Osteocyte (in vitro differentiated cells): ENCODE measurements at regions not wholly inside any gene's neighbourhood (a gene's known extent, or its start where the extent isn't known, plus 50 kb on each side); places are given as distances from the start of the nearest gene placed in this dataset.

ENCODE experiments used
- DNase-seq: peaks from one replicate; pipeline ENCODE4 v3.0.0; 2021; ENCODE audit warnings: mixed read lengths; ENCODE audit not compliant: unreplicated experiment; ENCODE audit errors: extremely low spot score
- H3K27ac Mint-ChIP-seq: one replicate; pipeline ENCODE4 v1.8.0; 2021; ENCODE audit warnings: mild to moderate bottlenecking, mixed read lengths; ENCODE audit not compliant: unreplicated experiment
- H3K27me3 Mint-ChIP-seq: one replicate; pipeline ENCODE4 v1.8.0; 2021; ENCODE audit warnings: mixed read lengths; ENCODE audit not compliant: unreplicated experiment
- H3K36me3 Mint-ChIP-seq: one replicate; pipeline ENCODE4 v1.8.0; 2021; ENCODE audit warnings: mixed read lengths; ENCODE audit not compliant: unreplicated experiment
- H3K4me1 Mint-ChIP-seq: one replicate; pipeline ENCODE4 v1.8.0; 2021; ENCODE audit warnings: mixed read lengths; ENCODE audit not compliant: unreplicated experiment
- H3K4me3 Mint-ChIP-seq: one replicate; pipeline ENCODE4 v1.8.0; 2021; ENCODE audit warnings: mild to moderate bottlenecking, moderate library complexity, mixed read lengths; ENCODE audit not compliant: unreplicated experiment
- H3K9me3 Mint-ChIP-seq: one replicate; pipeline ENCODE4 v1.8.0; 2021; ENCODE audit warnings: mixed read lengths; ENCODE audit not compliant: unreplicated experiment
- CTCF ChIP-seq: fragments of 200-600 bp; sonication (generic); IDR thresholded peaks from 2 replicates; pipeline ENCODE4 v1.5.0; 2021; ENCODE audit warnings: antibody characterized with exemption, mild to moderate bottlenecking, moderate library complexity

GRCh38 chr14:95387826-95388445 is 68.2 kb upstream of the CLMN start:
- Mint-ChIP-seq H3K27ac (no peak overlapping the region), H3K36me3 (no peaks in the 10 kb centered on the region), H3K4me1 (peaks cover 8% of the 10 kb centered on the region), H3K4me3 (no peak overlapping the region), H3K9me3 (peaks cover 6% of the 10 kb centered on the region), H3K27me3 (no peaks in the 10 kb centered on the region)
- DNase-seq: no peak
- no peak for TF ChIP-seq CTCF

GRCh38 chr14:95386536-95387095 is 66.9 kb upstream of the CLMN start:
- DNase-seq: no peak
- TF ChIP-seq CTCF: no peak
- Mint-ChIP-seq H3K27me3 (no peaks in the 10 kb centered on the region), H3K27ac (no peak overlapping the region), H3K36me3 (no peaks in the 10 kb centered on the region), H3K4me3 (no peak overlapping the region), H3K4me1 (peaks cover 8% of the 10 kb centered on the region), H3K9me3 (peaks cover 6% of the 10 kb centered on the region)

- no peak overlapping the region for H3K4me3 Mint-ChIP-seq
- H3K4me1 Mint-ChIP-seq: peaks cover 8% of the 10 kb centered on the region
- no peaks in the 10 kb centered on the region for H3K27me3 Mint-ChIP-seq
- no peak for TF ChIP-seq CTCF
- H3K36me3 Mint-ChIP-seq: no peaks in the 10 kb centered on the region
- no peak for DNase-seq
- H3K9me3 Mint-ChIP-seq: peaks cover 4% of the 10 kb centered on the region
- H3K27ac Mint-ChIP-seq: no peak overlapping the region
These were observed 66.0 kb upstream of the CLMN start for GRCh38 chr14:95385701-95386100.

DNA sequence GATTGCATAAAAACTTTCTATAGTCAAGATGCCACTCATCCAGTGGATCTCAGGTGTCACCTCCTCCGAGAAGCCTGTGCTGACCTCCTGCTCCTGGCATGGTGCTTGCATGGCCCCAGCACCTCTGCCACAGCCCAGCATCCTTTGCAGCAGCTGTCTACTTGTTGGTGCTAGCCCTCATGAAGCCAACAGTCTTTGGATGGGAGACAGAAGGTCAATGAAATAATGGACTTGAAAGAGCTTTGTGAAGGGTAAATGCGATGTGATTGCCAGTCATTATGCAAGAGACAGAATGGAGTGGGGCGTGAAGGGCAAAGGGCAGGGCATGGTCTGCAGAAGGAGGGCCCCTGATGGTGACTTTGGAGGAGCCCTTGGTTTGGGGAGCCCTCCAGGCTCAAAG is 63.0 kb upstream of the CLMN start:
- Mint-ChIP-seq H3K27ac (no peak overlapping the region), H3K4me3 (no peak overlapping the region), H3K36me3 (no peaks in the 10 kb centered on the region), H3K4me1 (no peaks in the 10 kb centered on the region), H3K27me3 (peaks cover 6% of the 10 kb centered on the region), H3K9me3 (peaks cover 10% of the 10 kb centered on the region)
- no peak for DNase-seq
- TF ChIP-seq CTCF: no peak

GRCh38 chr14:95381726-95382125 is 62.0 kb upstream of the CLMN start:
- no peak for TF ChIP-seq CTCF
- peaks cover 10% of the 10 kb centered on the region for H3K9me3 Mint-ChIP-seq

More at GRCh38 chr14:95381726-95382125, 62.0 kb upstream of the CLMN start:
- H3K4me3 Mint-ChIP-seq: no peak overlapping the region
- H3K4me1 Mint-ChIP-seq: no peaks in the 10 kb centered on the region
- H3K36me3 Mint-ChIP-seq: no peaks in the 10 kb centered on the region
- H3K27ac Mint-ChIP-seq: no peak overlapping the region
- peaks cover 11% of the 10 kb centered on the region for H3K27me3 Mint-ChIP-seq
- DNase-seq: no peak
